Neural cell (in vitro differentiated cells): ENCODE measurements at regions not wholly inside any gene's neighbourhood (a gene's known extent, or its start where the extent isn't known, plus 50 kb on each side); places are given as distances from the start of the nearest gene placed in this dataset.

Experiments
- H2AFZ ChIP-seq: fragments of 200-600, 300-800 bp; sonication (generic), shearing (Covaris generic); 2 replicates; pipeline ENCODE4 v1.6.0; 2014; ENCODE audit warnings: low read depth, mild to moderate bottlenecking, antibody characterized with exemption, low read length, moderate library complexity
- H3F3A ChIP-seq: fragments of 200-600 bp; shearing (Covaris generic); 2 replicates; pipeline ENCODE4 v1.6.1; 2016; ENCODE audit warnings: mild to moderate bottlenecking, moderate library complexity, mixed read lengths, antibody characterized with exemption, low read length; ENCODE audit not compliant: insufficient read depth, poor library complexity, severe bottlenecking
- H3K27ac ChIP-seq: fragments of 200-600, 300-800 bp; sonication (generic), shearing (Covaris generic); 2 replicates; pipeline ENCODE4 v1.5.1; 2014; ENCODE audit warnings: mild to moderate bottlenecking, low read length, moderate library complexity
- H3K27me3 ChIP-seq: fragments of 300-800, 200-600 bp; sonication (generic), shearing (Covaris generic); 2 replicates; pipeline ENCODE4 v1.6.0; 2014; ENCODE audit warnings: mild to moderate bottlenecking, low read depth, low read length, moderate library complexity; ENCODE audit not compliant: insufficient read depth
- H3K36me3 ChIP-seq: fragments of 300-800, 200-600 bp; sonication (generic), shearing (Covaris generic); 2 replicates; pipeline ENCODE4 v1.5.1; 2014; ENCODE audit warnings: mild to moderate bottlenecking, antibody characterized with exemption, low read length, moderate library complexity; ENCODE audit not compliant: insufficient read depth
- H3K4me2 ChIP-seq: fragments of 300-800, 200-600 bp; sonication (generic), shearing (Covaris generic); 2 replicates; pipeline ENCODE4 v1.6.0; 2014; ENCODE audit warnings: mild to moderate bottlenecking, low read length
- H3K4me3 ChIP-seq: fragments of 300-800, 200-600 bp; sonication (generic), shearing (Covaris generic); 2 replicates; pipeline ENCODE4 v1.5.1; 2014; ENCODE audit warnings: mild to moderate bottlenecking, low read length, moderate library complexity
- H3K79me2 ChIP-seq: fragments of 200-600 bp; shearing (Covaris generic); replicated peaks from 2 replicates; pipeline ENCODE4 v1.6.0; 2014; ENCODE audit warnings: mild to moderate bottlenecking, low read length, moderate library complexity; ENCODE audit not compliant: insufficient read depth
- H3K9ac ChIP-seq: fragments of 300-800, 200-600 bp; sonication (generic), shearing (Covaris generic); 2 replicates; pipeline ENCODE4 v1.6.1; 2016; ENCODE audit warnings: mild to moderate bottlenecking, low read length, mixed read lengths
- H3K9me2 ChIP-seq: fragments of 200-600 bp; shearing (Covaris generic); 2 replicates; pipeline ENCODE4 v1.6.1; 2016; ENCODE audit warnings: mild to moderate bottlenecking, low read length, mixed read lengths; ENCODE audit not compliant: insufficient read depth
- H3K9me3 ChIP-seq: fragments of 200-600, 300-800 bp; sonication (generic), shearing (Covaris generic); 2 replicates; pipeline ENCODE4 v1.6.1; 2016; ENCODE audit warnings: mild to moderate bottlenecking, mixed run types, low read length, moderate library complexity, mixed read lengths
- H4K20me1 ChIP-seq: fragments of 200-600 bp; shearing (Covaris generic); 2 replicates; pipeline ENCODE4 v1.6.1; 2016; ENCODE audit warnings: mild to moderate bottlenecking, mixed run types; ENCODE audit not compliant: insufficient read depth
- EP300 ChIP-seq: fragments of 450-650 bp; conservative IDR thresholded peaks from 2 replicates; pipeline ENCODE4 v1.6.1; 2014; ENCODE audit warnings: antibody characterized with exemption, mild to moderate bottlenecking, moderate library complexity; ENCODE audit not compliant: poor library complexity, severe bottlenecking
- EZH2 ChIP-seq: fragments of 200-600, 300-800 bp; shearing (Covaris generic), sonication (generic); IDR thresholded peaks from 2 replicates; pipeline ENCODE4 v1.6.1; 2014; ENCODE audit warnings: antibody characterized with exemption, low read length, borderline replicate concordance, mild to moderate bottlenecking; ENCODE audit not compliant: insufficient read depth, poor library complexity, severe bottlenecking
- MXI1 ChIP-seq: fragments of 450-650 bp; conservative IDR thresholded peaks from 2 replicates; pipeline ENCODE4 v1.6.1; 2014; ENCODE audit warnings: antibody characterized with exemption, mild to moderate bottlenecking; ENCODE audit not compliant: poor library complexity, severe bottlenecking
- POLR2AphosphoS5 ChIP-seq: IDR thresholded peaks from 2 replicates; pipeline ENCODE4 v1.6.1; 2012
- RAD21 ChIP-seq: fragments of 450-650 bp; conservative IDR thresholded peaks from 2 replicates; pipeline ENCODE4 v1.6.1; 2014; ENCODE audit warnings: antibody characterized with exemption, mild to moderate bottlenecking, moderate library complexity
- SMC3 ChIP-seq: fragments of 450-650 bp; conservative IDR thresholded peaks from 2 replicates; pipeline ENCODE4 v1.6.1; 2014; ENCODE audit warnings: antibody characterized with exemption, mild to moderate bottlenecking, moderate library complexity; ENCODE audit not compliant: poor library complexity
- TAF1 ChIP-seq: IDR thresholded peaks from 2 replicates; pipeline ENCODE4 v1.6.1; 2012; ENCODE audit warnings: low read depth
- TF ChIP-seq, protein P1 (sequence below): IDR thresholded peaks from 2 replicates; pipeline ENCODE4 v1.6.1; 2012; ENCODE audit warnings: borderline replicate concordance
- TF ChIP-seq, protein P2 (sequence below): fragments of 450-650 bp; IDR thresholded peaks from 2 replicates; pipeline ENCODE4 v1.5.1; 2014; ENCODE audit warnings: antibody characterized with exemption, mild to moderate bottlenecking, moderate library complexity; ENCODE audit not compliant: poor library complexity, severe bottlenecking

DNA sequence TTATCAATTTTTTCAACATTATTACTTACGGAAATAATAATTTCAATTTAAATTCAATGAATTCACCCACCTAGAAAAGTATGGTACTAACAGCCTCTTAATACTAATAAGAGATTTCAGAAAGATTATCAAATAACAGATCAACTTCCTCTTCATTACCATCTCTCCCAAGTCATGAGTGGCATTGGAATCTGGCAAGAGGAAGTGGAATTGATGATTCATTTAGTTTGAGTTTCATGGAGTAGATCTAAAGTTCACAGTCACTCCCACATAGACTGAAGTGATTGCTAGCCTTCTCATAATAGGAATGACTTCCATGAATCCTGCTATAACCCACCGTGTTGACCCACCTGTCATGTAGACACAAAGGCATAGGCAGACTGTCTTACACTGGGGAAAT is 77.7 kb upstream of the WDR75 start:
- Histone ChIP-seq H3K4me2 (no peak overlapping the region), H3K4me3 (no peak overlapping the region), H2AFZ (no peak overlapping the region), H3K9me2 (no peaks in the 10 kb centered on the region), H3K27ac (no peak overlapping the region), H3F3A (no peaks in the 10 kb centered on the region), H3K27me3 (no peaks in the 10 kb centered on the region), H3K9me3 (no peaks in the 10 kb centered on the region), H3K79me2 (no peaks in the 10 kb centered on the region), H3K36me3 (no peaks in the 10 kb centered on the region), H3K9ac (no peak overlapping the region), H4K20me1 (no peaks in the 10 kb centered on the region)
- TF ChIP-seq EP300 = no peak
- TF ChIP-seq TAF1 = no peak
- TF ChIP-seq EZH2 = no peak
- no peak for TF ChIP-seq MXI1
- TF ChIP-seq, protein P1, sequence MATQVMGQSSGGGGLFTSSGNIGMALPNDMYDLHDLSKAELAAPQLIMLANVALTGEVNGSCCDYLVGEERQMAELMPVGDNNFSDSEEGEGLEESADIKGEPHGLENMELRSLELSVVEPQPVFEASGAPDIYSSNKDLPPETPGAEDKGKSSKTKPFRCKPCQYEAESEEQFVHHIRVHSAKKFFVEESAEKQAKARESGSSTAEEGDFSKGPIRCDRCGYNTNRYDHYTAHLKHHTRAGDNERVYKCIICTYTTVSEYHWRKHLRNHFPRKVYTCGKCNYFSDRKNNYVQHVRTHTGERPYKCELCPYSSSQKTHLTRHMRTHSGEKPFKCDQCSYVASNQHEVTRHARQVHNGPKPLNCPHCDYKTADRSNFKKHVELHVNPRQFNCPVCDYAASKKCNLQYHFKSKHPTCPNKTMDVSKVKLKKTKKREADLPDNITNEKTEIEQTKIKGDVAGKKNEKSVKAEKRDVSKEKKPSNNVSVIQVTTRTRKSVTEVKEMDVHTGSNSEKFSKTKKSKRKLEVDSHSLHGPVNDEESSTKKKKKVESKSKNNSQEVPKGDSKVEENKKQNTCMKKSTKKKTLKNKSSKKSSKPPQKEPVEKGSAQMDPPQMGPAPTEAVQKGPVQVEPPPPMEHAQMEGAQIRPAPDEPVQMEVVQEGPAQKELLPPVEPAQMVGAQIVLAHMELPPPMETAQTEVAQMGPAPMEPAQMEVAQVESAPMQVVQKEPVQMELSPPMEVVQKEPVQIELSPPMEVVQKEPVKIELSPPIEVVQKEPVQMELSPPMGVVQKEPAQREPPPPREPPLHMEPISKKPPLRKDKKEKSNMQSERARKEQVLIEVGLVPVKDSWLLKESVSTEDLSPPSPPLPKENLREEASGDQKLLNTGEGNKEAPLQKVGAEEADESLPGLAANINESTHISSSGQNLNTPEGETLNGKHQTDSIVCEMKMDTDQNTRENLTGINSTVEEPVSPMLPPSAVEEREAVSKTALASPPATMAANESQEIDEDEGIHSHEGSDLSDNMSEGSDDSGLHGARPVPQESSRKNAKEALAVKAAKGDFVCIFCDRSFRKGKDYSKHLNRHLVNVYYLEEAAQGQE = no peak
- no peak for TF ChIP-seq POLR2AphosphoS5
- TF ChIP-seq SMC3 = no peak
- no peak for TF ChIP-seq RAD21
- TF ChIP-seq, protein P2, sequence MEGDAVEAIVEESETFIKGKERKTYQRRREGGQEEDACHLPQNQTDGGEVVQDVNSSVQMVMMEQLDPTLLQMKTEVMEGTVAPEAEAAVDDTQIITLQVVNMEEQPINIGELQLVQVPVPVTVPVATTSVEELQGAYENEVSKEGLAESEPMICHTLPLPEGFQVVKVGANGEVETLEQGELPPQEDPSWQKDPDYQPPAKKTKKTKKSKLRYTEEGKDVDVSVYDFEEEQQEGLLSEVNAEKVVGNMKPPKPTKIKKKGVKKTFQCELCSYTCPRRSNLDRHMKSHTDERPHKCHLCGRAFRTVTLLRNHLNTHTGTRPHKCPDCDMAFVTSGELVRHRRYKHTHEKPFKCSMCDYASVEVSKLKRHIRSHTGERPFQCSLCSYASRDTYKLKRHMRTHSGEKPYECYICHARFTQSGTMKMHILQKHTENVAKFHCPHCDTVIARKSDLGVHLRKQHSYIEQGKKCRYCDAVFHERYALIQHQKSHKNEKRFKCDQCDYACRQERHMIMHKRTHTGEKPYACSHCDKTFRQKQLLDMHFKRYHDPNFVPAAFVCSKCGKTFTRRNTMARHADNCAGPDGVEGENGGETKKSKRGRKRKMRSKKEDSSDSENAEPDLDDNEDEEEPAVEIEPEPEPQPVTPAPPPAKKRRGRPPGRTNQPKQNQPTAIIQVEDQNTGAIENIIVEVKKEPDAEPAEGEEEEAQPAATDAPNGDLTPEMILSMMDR = no peak

DNA sequence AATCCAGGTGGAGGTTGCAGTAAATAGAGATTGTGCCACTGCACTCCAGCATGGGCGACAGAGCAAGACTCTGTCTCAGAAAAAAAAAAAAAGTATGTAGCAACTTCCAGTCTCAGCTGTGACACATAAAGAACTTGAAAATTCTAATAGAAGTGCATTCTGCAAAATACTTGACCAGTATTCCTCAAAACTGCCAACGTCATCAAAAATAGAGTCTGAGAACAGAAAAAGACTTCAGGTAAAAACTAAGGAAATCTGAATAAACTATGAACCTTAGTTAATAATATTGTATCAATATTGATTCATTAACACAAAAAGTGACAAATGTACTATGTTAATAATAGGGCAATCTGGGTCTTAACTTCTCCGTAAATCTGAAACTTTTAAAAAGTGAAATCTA is 76.7 kb upstream of the WDR75 start:
- Histone ChIP-seq H3K79me2 (no peaks in the 10 kb centered on the region), H3K4me2 (no peak overlapping the region), H3K36me3 (no peaks in the 10 kb centered on the region), H3K27ac (no peak overlapping the region), H2AFZ (no peak overlapping the region), H3K4me3 (no peak overlapping the region), H3K9ac (no peak overlapping the region), H3F3A (no peaks in the 10 kb centered on the region), H3K9me2 (no peaks in the 10 kb centered on the region), H3K9me3 (no peaks in the 10 kb centered on the region), H4K20me1 (no peaks in the 10 kb centered on the region), H3K27me3 (no peaks in the 10 kb centered on the region)
- TF ChIP-seq, protein P2 = no peak
- TF ChIP-seq RAD21 (no peak), POLR2AphosphoS5 (no peak), EP300 (no peak), TAF1 (no peak), MXI1 (no peak), SMC3 (no peak), EZH2 (no peak)
- TF ChIP-seq, protein P1 = no peak
